IMR-90 (cell line): ENCODE measurements at regions not wholly inside any gene's neighbourhood (a gene's known extent, or its start where the extent isn't known, plus 50 kb on each side); places are given as distances from the start of the nearest gene placed in this dataset.

Experiments used
- CHD1 ChIP-seq: IDR thresholded peaks from 2 replicates; pipeline ENCODE4 v1.6.1; 2012; ENCODE audit warnings: low read depth, low read length, improper control_type of control experiment
- CTCF ChIP-seq: conservative IDR thresholded peaks from 2 replicates; pipeline ENCODE4 v1.5.1; 2012; ENCODE audit warnings: mild to moderate bottlenecking, low read depth, low read length, improper control_type of control experiment
- ELK1 ChIP-seq: fragments of 150-350 bp; IDR thresholded peaks from 2 replicates; pipeline ENCODE4 v1.6.1; 2016; ENCODE audit warnings: low read depth, mild to moderate bottlenecking, low read length, moderate library complexity, borderline replicate concordance
- MAZ ChIP-seq: IDR thresholded peaks from 2 replicates; pipeline ENCODE4 v1.6.1; 2012; ENCODE audit warnings: low read depth, mild to moderate bottlenecking, low read length, improper control_type of control experiment, moderate library complexity, borderline replicate concordance
- MXI1 ChIP-seq: IDR thresholded peaks from 2 replicates; pipeline ENCODE4 v1.6.1; 2012; ENCODE audit warnings: low read depth, mild to moderate bottlenecking, low read length, moderate library complexity, borderline replicate concordance
- POLR2A ChIP-seq: IDR thresholded peaks from 2 replicates; pipeline ENCODE4 v1.6.1; 2012; ENCODE audit warnings: mild to moderate bottlenecking, low read depth, low read length
- RAD21 ChIP-seq: IDR thresholded peaks from 2 replicates; pipeline ENCODE4 v1.6.1; 2012; ENCODE audit warnings: low read length, improper control_type of control experiment
- RFX5 ChIP-seq: IDR thresholded peaks from 2 replicates; pipeline ENCODE4 v1.8.0; 2012; ENCODE audit warnings: low read depth, mild to moderate bottlenecking, low read length, moderate library complexity

- TF ChIP-seq MAZ (no peak), CTCF (no peak), MXI1 (no peak), RAD21 (no peak), POLR2A (no peak), CHD1 (no peak), ELK1 (no peak), RFX5 (no peak)
Observed at GRCh38 chr10:29098423-29098822, 190.4 kb upstream of the LYZL1 start.
